SJCRH30 (cell line): ENCODE measurements at regions not wholly inside any gene's neighbourhood (a gene's known extent, or its start where the extent isn't known, plus 50 kb on each side); places are given as distances from the start of the nearest gene placed in this dataset.
A peak's percentile ranks its signal among the peaks of the same experiment; 100 is the strongest.

ENCODE experiments used
- DNase-seq, 2 experiments: peaks; one replicate each; pipeline ENCODE4 v3.0.0-alpha.2; 2015 to 2020
- H3K27ac ChIP-seq: fragments of 250-450 bp; sonication (Bioruptor Pico); 2 replicates; pipeline ENCODE4 v1.5.1; 2020; ENCODE audit warnings: mild to moderate bottlenecking, moderate library complexity
- H3K27me3 ChIP-seq: fragments of 250-450 bp; sonication (Bioruptor Pico); 2 replicates; pipeline ENCODE4 v1.5.1; 2020; ENCODE audit warnings: mild to moderate bottlenecking, moderate library complexity
- H3K36me3 ChIP-seq: fragments of 250-450 bp; sonication (Bioruptor Pico); 2 replicates; pipeline ENCODE4 v1.5.1; 2020; ENCODE audit warnings: mild to moderate bottlenecking, moderate library complexity
- H3K4me1 ChIP-seq: fragments of 250-450 bp; sonication (Bioruptor Pico); 2 replicates; pipeline ENCODE4 v1.5.1; 2020; ENCODE audit warnings: mild to moderate bottlenecking, moderate library complexity
- H3K4me3 ChIP-seq: fragments of 250-450 bp; sonication (Bioruptor Pico); 2 replicates; pipeline ENCODE4 v1.5.1; 2020; ENCODE audit warnings: mild to moderate bottlenecking, moderate library complexity
- H3K9me3 ChIP-seq: fragments of 250-450 bp; sonication (Bioruptor Pico); replicated peaks from 2 replicates; pipeline ENCODE4 v1.5.1; 2020; ENCODE audit warnings: mild to moderate bottlenecking, moderate library complexity

GRCh38 chr2:16411788-16412187, 253.8 kb downstream of the CYRIA start:
- peaks cover 17% of the 10 kb centered on the region for H3K4me1 ChIP-seq
- no peaks in the 10 kb centered on the region; the same call in 1 of the 2 replicates for H3K27me3 ChIP-seq
- no peak for DNase-seq
- no peak overlapping the region for H3K27ac ChIP-seq
- H3K9me3 ChIP-seq = no peaks in the 10 kb centered on the region
- H3K36me3 ChIP-seq = no peaks in the 10 kb centered on the region
- no peak overlapping the region for H3K4me3 ChIP-seq

- Histone ChIP-seq H3K27ac (no peak overlapping the region), H3K9me3 (no peaks in the 10 kb centered on the region), H3K4me1 (peaks cover 17% of the 10 kb centered on the region), H3K27me3 (no peaks in the 10 kb centered on the region), H3K36me3 (no peaks in the 10 kb centered on the region), H3K4me3 (no peak overlapping the region)
- no peak for DNase-seq
Observed at GRCh38 chr2:16409849-16410248, 255.8 kb downstream of the CYRIA start.

- Histone ChIP-seq H3K4me1 (peaks cover 20% of the 10 kb centered on the region), H3K27ac (no peak overlapping the region), H3K4me3 (no peak overlapping the region), H3K9me3 (no peaks in the 10 kb centered on the region), H3K27me3 (no peaks in the 10 kb centered on the region), H3K36me3 (no peaks in the 10 kb centered on the region)
- DNase-seq = no peak
Observed at GRCh38 chr2:16409006-16409390, 256.6 kb downstream of the CYRIA start.

- H3K27ac ChIP-seq = no peak overlapping the region
- H3K4me3 ChIP-seq = no peak overlapping the region
- DNase-seq = peak; percentile 47 to 48
- H3K36me3 ChIP-seq = no peaks in the 10 kb centered on the region
- H3K4me1 ChIP-seq = peaks cover 20% of the 10 kb centered on the region
- H3K27me3 ChIP-seq = no peaks in the 10 kb centered on the region
- H3K9me3 ChIP-seq = no peaks in the 10 kb centered on the region
Observed at GRCh38 chr2:16408331-16409005, 257.2 kb downstream of the CYRIA start.

DNA sequence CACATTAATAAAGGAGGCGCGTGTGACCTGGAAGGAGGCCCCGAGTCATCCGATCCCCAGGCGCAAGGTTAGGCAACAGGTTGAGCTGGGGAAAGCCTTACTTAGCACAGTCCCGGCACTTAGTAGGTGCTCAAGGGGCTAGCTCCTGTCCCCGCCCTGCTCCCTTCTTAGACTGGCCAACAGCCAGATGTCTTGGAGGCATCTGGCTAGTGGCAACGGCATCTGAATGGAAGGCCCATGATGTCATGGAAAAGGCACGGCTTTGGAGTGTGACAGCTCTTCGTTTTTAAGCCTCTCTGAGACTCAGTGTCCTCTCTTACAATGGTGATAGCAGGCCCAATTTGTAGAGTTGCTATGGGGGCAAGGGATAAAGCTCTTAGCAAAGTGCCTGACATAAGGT, 258.3 kb downstream of the CYRIA start:
- H3K36me3 ChIP-seq = no peaks in the 10 kb centered on the region
- H3K27ac ChIP-seq = no peak overlapping the region
- H3K4me1 ChIP-seq = peaks cover 20% of the 10 kb centered on the region
- H3K9me3 ChIP-seq = no peaks in the 10 kb centered on the region
- DNase-seq = peak in 1 of 2 experiments; percentile 33
- H3K4me3 ChIP-seq = no peak overlapping the region
- H3K27me3 ChIP-seq = no peaks in the 10 kb centered on the region

DNA sequence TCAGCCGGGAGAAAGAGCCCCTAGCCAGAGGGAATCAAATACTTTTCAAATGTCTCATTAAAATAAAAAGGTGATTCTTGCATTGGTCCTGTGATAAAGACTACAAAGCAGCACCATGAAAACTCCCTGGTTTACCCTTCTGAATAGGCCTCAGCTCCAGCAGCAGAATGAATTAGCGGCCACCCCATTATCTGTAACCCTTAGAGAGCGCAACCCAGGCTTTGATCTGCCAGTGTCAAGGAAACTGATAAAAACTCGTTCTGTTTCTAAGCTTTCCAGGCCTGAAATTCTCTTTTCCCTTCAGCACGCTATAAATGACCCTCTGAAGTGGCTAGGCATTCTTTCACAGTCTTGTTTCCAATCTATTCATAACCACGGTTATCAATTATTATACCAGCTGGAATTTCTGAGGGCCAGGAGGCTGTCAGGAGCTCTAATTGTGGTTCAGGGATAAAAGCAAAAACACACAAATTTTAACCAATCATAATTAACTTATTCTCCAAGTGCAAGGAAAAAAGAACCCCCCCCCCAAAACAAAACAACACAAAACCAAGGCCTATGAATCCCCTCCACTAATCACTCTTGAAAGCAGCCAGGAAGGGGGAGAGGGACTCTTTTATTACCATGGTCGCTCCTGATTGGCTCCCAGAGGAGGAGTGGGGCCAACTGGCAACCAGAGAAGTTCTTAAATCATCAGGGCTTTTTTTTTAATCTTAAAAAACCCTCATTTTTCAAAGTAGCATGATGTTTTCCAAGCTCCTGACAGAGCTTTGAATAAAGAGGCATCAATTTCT, 258.9 kb downstream of the CYRIA start:
- Histone ChIP-seq H3K27ac (no peak overlapping the region), H3K27me3 (no peaks in the 10 kb centered on the region), H3K9me3 (no peaks in the 10 kb centered on the region), H3K4me3 (no peak overlapping the region), H3K4me1 (peaks cover 20% of the 10 kb centered on the region), H3K36me3 (no peaks in the 10 kb centered on the region)
- no peak for DNase-seq

DNA sequence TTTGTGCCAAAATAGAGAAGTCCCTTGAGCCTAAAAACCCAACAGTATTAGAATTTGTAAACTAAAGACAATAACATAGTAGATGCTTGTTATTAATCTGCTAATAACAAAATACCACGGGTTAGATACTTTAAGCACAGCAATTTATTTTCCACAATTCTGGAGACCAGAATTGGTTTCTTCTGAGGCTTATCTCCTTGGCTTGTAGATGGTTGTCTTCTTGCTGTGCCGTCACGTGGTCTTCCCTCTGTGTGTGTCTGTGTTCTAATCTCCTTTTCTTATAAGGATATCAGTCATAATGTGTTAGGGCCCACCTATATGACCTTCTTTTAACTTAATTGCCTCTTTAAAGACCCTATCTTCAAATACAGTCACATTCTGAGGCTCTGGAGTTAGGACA, 260.1 kb downstream of the CYRIA start:
- Histone ChIP-seq H3K4me3 (no peak overlapping the region), H3K27me3 (no peaks in the 10 kb centered on the region), H3K9me3 (no peaks in the 10 kb centered on the region), H3K4me1 (peaks cover 20% of the 10 kb centered on the region), H3K36me3 (no peaks in the 10 kb centered on the region), H3K27ac (no peak overlapping the region)
- DNase-seq = no peak

DNA sequence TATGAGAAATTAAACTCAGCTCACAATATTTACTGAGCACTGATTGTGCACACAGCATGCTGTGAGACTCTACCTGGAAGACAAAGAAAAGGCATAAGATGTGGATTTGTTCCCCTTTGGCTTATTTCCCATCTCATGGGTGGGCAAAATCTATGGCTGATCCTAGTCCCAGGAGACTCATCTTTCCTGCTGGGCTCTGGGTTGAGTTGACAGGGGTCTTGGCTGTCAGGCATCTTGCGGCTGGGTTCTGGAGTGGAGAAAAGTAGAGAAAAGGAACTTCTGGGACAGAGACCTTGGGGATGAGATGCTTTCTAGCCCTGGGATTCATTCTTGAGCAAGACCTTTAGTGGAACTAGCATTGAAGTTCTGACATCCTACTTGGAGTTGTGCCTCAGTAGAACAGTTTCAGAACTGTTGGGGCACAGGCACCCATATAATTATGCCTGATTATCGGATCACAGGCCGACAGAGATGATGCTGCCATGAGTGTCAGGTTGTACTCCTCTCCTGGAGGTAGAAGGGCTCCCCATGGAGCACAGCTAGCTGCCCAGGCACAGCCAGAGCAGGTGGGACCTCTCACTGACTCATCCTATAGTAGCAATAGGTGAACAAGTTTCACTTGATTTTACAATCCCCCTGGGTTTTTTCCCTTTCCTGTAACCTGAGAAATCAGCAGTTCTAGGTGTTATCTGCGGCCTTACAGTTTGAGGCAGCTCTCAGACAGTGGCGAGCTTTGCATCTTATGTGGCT, 260.9 kb downstream of the CYRIA start:
- Histone ChIP-seq H3K9me3 (no peaks in the 10 kb centered on the region), H3K27ac (no peak overlapping the region), H3K27me3 (no peaks in the 10 kb centered on the region), H3K4me1 (peaks cover 23% of the 10 kb centered on the region), H3K36me3 (no peaks in the 10 kb centered on the region), H3K4me3 (no peak overlapping the region)
- DNase-seq = no peak

DNA sequence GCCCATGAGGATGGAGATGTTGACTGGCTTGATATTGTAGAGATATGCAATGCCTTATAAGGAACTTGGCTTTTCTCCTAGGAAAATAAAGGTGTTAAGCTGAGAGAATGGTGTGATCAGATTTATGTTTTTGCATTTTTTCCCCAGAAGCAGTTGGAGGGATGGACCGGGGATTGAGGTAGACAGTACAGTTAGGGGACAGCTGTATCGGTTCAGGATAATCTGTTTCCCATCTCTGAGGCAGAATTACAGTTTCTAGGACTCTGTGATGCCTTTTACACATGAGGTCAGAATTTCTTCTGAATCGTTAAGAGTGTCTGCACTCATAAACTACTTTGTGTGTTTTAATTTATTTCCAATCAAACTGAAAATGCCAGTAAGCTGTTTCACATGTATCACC, 261.5 kb downstream of the CYRIA start:
- no peak for DNase-seq
- Histone ChIP-seq H3K27me3 (no peaks in the 10 kb centered on the region), H3K27ac (no peak overlapping the region), H3K4me1 (peaks cover 21% of the 10 kb centered on the region), H3K9me3 (no peaks in the 10 kb centered on the region), H3K36me3 (no peaks in the 10 kb centered on the region), H3K4me3 (no peak overlapping the region)

GRCh38 chr2:16402891-16403290, 262.7 kb downstream of the CYRIA start:
- no peaks in the 10 kb centered on the region for H3K27me3 ChIP-seq
- peaks cover 17% of the 10 kb centered on the region for H3K4me1 ChIP-seq
- H3K4me3 ChIP-seq = no peak overlapping the region
- H3K9me3 ChIP-seq = no peaks in the 10 kb centered on the region
- no peak overlapping the region for H3K27ac ChIP-seq
- no peak for DNase-seq
- H3K36me3 ChIP-seq = no peaks in the 10 kb centered on the region

- peaks cover 15% of the 10 kb centered on the region for H3K4me1 ChIP-seq
- H3K9me3 ChIP-seq = no peaks in the 10 kb centered on the region
- H3K4me3 ChIP-seq = no peak overlapping the region
- DNase-seq = no peak
- H3K27ac ChIP-seq = no peak overlapping the region
- no peaks in the 10 kb centered on the region for H3K27me3 ChIP-seq
- H3K36me3 ChIP-seq = no peaks in the 10 kb centered on the region
Observed at GRCh38 chr2:16401761-16402300, 263.8 kb downstream of the CYRIA start.

GRCh38 chr2:16400127-16400623, 265.5 kb downstream of the CYRIA start:
- H3K9me3 ChIP-seq = no peaks in the 10 kb centered on the region
- no peak overlapping the region for H3K4me3 ChIP-seq
- H3K27me3 ChIP-seq = no peaks in the 10 kb centered on the region
- peak; percentile 31 to 47 for DNase-seq
- H3K36me3 ChIP-seq = no peaks in the 10 kb centered on the region
- peaks cover 15% of the 10 kb centered on the region for H3K4me1 ChIP-seq
- H3K27ac ChIP-seq = no peak overlapping the region

- Histone ChIP-seq H3K27ac (no peak overlapping the region), H3K36me3 (no peaks in the 10 kb centered on the region), H3K4me3 (no peak overlapping the region), H3K4me1 (peaks cover 23% of the 10 kb centered on the region), H3K27me3 (no peaks in the 10 kb centered on the region), H3K9me3 (no peaks in the 10 kb centered on the region)
- DNase-seq = no peak
Observed at GRCh38 chr2:16398486-16399043, 267.1 kb downstream of the CYRIA start.

DNA sequence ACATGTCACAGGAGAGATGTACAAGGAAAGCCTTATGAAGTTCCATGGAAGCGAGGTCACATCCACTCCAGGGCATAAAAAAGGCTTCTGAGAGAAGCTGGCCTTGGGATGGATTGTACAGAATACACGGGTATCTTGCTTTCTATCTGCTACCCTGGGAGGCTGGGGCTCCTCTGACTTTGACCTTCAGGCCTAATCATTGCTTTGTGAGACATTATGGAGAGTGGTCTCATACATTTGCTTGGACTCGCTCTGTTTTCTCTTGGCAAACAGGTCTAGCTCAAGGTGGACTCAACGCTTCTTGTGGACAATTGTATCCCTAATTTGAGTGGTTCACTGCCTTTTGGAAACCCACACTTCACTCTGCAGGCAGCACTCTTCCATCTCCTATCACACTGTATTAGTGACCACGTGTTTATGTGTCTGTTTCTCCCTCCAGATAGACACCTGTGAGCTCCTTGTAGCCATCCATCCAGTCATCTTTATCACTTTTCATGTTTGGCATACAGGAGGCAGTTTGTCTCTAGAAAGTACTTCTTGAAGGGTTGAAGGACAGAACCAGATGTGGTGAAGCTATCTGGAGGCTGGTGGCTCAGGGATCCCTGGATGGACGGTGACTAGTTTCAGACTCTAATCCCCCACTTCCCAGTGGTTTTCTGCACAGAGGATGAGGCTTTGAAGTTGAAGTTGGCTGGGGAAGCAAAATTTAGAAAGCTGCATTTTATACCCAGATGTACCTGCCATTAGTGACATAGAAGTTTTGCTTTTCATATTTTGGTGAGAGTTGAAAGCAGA, 267.8 kb downstream of the CYRIA start:
- H3K4me3 ChIP-seq = no peak overlapping the region
- no peaks in the 10 kb centered on the region for H3K36me3 ChIP-seq
- no peaks in the 10 kb centered on the region for H3K27me3 ChIP-seq
- peak; percentile 46 to 81 for DNase-seq
- no peaks in the 10 kb centered on the region for H3K9me3 ChIP-seq
- H3K4me1 ChIP-seq = peaks cover 23% of the 10 kb centered on the region
- no peak overlapping the region for H3K27ac ChIP-seq
